Uterus (tissue), 2 donors: ENCODE measurements at regions not wholly inside any gene's neighbourhood (a gene's known extent, or its start where the extent isn't known, plus 50 kb on each side); places are given as distances from the start of the nearest gene placed in this dataset.

ENCODE experiments used
- POLR2A ChIP-seq, 2 donors: fragments of 450-650 bp; IDR thresholded peaks; one replicate each; pipeline ENCODE4 v1.6.1; 2016; ENCODE audit warnings: antibody characterized with exemption in 2 of 2, mild to moderate bottlenecking in 1 of 2, moderate library complexity in 1 of 2
- TF ChIP-seq, protein P1 (sequence below), 4 experiments: fragments of 200-600 bp in 2 of 4; fragments of 450-650 bp in 2 of 4; sonication (generic) in 2 of 4; IDR thresholded peaks; one replicate each; pipeline ENCODE4 v1.5.1; 2016 to 2019; ENCODE audit warnings: antibody characterized with exemption in 4 of 4, mild to moderate bottlenecking in 2 of 4, moderate library complexity in 1 of 4

DNA sequence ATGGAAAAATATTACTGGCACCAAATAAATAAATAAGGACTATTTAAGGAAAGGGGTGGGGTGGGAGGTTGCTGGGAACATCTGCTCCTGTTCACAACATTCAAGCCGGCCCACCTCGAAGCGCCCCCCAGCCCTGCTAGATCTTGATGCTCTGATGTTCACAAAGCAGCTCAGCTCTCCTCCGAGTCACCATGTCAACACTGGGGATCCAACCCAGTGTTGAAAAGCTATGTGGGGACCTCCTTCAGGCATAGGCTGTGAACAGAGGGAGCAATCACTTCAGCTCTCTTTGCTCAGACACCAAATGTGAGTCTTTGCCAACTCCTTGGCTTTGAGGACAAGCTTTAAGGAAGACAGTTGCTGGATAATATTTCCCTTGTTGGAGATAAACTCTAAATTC is 176.8 kb upstream of the NT5E start:
- TF ChIP-seq, protein P1, sequence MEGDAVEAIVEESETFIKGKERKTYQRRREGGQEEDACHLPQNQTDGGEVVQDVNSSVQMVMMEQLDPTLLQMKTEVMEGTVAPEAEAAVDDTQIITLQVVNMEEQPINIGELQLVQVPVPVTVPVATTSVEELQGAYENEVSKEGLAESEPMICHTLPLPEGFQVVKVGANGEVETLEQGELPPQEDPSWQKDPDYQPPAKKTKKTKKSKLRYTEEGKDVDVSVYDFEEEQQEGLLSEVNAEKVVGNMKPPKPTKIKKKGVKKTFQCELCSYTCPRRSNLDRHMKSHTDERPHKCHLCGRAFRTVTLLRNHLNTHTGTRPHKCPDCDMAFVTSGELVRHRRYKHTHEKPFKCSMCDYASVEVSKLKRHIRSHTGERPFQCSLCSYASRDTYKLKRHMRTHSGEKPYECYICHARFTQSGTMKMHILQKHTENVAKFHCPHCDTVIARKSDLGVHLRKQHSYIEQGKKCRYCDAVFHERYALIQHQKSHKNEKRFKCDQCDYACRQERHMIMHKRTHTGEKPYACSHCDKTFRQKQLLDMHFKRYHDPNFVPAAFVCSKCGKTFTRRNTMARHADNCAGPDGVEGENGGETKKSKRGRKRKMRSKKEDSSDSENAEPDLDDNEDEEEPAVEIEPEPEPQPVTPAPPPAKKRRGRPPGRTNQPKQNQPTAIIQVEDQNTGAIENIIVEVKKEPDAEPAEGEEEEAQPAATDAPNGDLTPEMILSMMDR (IDR thresholded peaks at IDR 0.05): no peak
- TF ChIP-seq POLR2A (IDR thresholded peaks at IDR 0.05): no peak
